GM21528 (cell line): ENCODE measurements at regions not wholly inside any gene's neighbourhood (a gene's known extent, or its start where the extent isn't known, plus 50 kb on each side); places are given as distances from the start of the nearest gene placed in this dataset.
"Not testable (repeated sequence)": the region's sequence is repeated elsewhere in the genome, so short reads cannot be mapped to it uniquely, and the experiment has no call there.

ENCODE experiments used
- ATAC-seq: cut with Tn5 transposase; IDR thresholded peaks from one replicate; pipeline ENCODE4 v1.9.1; 2021; ENCODE audit warnings: mild to moderate bottlenecking, moderate library complexity; ENCODE audit not compliant: unreplicated experiment, low FRiP score

GRCh38 chr2:13143451-13143850, 426.7 kb downstream of the TRIB2 start:
- no peak for ATAC-seq

DNA sequence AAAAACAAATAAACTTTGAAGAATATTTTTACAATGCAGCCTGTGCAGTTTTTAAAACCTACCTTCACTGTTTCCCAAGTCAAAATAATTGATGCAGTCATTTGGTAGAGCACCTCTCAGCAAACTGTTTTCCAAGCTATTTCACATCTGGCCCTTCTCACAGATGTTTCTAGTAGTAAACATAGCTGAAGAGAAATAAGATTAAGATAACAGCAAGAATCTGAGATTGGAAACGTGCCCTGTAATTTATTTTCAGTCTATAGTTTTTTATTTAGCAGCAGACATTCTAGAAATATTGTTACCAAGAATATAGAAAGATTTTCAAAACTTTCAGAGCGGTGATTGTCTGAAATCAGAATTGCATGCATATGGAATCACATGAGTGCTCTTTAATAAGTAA, 440.2 kb downstream of the TRIB2 start:
- no peak for ATAC-seq

DNA sequence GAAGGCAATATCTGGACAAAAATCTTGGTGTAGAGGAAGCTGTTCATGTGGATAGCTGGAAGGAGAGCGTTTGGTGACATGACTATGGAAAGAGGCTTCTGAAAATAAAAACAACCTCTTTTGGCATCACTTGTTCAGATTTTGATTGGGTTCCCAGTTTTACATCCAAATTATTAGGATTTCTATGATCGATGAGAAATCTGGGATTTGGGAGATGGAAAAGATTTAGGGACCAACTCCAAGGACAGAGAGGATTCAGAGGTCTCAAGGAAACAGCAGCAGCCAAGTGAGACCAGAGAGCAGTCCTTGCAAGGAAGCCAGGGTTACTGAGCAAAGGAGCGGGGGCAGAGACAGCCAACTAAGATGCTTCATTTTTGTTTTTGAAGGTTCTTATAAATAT, 441.7 kb downstream of the TRIB2 start:
- ATAC-seq: no peak

- ATAC-seq: no peak
Measured at GRCh38 chr2:13180729-13181128, 464.0 kb downstream of the TRIB2 start.

DNA sequence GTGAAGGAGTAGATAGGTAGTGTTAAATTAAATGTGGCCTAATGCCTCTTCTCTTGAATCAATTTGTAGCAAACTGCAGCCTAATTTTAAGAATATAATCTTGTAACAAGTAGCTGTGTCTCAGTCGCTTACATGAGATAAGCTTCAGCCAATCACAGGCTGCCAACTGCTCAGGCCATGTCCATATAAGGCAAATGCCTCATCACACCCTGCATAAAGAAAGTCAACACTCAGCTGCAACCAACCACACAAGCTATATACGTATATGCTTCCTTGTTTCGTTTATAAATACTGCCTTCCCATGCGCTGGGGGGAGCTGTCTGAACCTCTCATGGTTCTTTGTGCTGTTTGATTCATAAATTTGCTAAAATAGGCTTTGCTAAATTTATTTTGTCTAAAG, 476.3 kb downstream of the TRIB2 start:
- ATAC-seq: peak; percentile 96

DNA sequence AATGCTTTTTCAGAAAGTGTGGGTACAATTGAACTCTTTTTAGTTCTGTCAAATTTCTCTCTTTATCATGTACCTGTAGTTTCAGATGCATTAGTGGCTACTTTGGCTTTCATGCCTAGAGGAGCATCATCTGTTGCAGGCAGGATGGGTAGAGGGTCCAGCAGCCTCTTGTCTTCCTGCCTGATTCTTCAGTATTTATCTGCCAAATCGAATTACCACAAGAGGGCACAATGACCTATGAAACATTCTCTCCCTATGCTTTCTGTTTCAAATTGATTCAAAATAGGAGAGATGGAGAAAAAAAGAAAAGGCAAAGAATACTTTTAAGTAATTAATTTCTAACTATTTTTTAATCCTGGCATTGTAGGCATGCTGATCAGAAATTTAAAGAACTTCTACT, 477.2 kb downstream of the TRIB2 start:
- ATAC-seq: peak; percentile 70

DNA sequence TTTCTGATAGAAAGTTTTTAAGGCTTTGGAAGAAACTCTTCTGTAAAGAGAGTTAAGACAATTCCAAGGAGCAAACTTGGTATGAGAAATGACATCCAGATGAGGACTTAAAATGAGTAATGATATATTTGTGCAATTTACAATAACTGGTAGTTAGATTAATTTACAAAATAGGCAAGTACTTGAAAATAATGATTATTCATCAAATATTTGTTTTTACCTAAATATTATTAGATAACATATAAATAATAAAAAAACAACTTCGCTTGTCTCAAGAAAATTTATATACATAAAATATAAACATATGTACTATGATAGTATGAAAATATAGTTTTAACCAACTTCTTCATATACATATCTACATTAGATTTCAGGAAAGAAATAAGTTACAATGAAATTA, 478.5 kb downstream of the TRIB2 start:
- ATAC-seq: no peak

- no peak for ATAC-seq
Measured at GRCh38 chr2:13197248-13197647, 480.5 kb downstream of the TRIB2 start.

- no peak for ATAC-seq
Measured at GRCh38 chr2:13201924-13202323, 485.2 kb downstream of the TRIB2 start.

DNA sequence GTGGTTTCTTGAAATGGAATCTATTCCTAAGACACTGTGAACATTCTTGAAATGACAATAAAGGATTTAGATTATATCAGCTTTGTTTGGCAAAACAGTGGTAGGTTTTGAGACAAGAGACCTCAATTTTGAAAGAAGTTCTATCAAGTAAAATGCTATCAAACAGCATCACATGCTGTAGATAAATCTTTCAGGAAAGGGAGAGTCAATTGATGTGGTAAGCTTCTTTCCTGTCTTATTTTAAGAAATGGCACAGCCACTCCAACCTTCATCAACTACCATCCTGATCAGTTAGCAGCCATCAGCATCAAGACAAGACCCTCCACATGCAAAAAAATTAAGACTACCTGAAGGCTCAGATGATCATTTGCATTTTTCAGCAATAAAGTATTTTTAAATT, 495.4 kb downstream of the TRIB2 start:
- ATAC-seq: no peak

DNA sequence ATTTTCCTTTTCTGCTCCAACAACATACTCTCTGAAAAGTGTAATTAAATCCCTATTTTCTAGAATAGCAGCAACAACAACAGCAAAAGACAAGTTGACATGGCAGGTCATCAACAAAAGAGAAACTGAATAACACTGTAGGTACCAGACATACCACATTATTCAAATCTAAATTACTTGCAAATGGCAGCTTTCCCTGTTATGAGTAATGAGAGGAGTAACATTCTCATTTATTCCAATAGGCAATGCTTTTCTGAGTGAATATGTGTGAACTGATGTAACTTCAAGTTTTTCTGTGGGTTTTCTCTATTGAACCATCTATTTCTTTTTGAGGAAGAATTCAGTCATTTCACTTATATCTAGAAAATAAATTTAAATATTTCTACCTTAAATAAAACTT, 501.5 kb downstream of the TRIB2 start:
- no peak for ATAC-seq

GRCh38 chr2:13227578-13227977, 510.8 kb downstream of the TRIB2 start:
- ATAC-seq: no peak

- ATAC-seq: no peak
Measured at GRCh38 chr2:13230221-13230620, 513.5 kb downstream of the TRIB2 start.

GRCh38 chr2:13240061-13240460, 523.3 kb downstream of the TRIB2 start:
- peak; percentile 62 for ATAC-seq

DNA sequence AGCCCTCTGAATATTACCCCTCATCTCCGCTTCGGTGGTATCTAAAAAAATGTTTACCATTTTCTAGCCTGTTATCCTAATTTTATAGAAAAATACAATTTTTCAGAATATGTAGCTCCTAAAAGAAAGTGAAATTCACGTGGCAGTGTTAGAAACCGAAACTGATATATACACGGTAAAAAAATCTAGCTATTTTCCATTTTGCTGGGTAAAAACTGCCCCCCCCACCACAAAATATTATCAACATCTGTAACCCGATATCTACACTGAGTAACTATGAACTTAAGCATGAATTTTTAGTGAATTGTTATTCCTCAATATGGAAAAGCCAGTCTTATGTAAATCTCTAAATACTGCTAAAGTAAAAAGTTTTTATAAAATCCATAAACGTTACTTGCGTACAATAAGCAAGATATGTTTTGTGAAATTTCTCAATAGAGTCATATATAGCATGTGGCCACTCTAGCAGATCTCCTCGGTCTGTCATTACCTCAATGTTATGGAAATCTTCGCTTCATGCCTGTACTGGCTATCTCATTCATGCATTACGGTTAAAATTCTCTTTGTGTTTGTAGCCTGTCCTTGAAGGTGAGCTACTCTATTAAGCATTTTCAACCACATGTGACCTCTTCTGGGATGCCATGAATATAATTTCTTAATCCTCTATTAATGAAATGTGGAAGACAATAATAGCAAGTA, 524.2 kb downstream of the TRIB2 start:
- peak; percentile 68 for ATAC-seq

DNA sequence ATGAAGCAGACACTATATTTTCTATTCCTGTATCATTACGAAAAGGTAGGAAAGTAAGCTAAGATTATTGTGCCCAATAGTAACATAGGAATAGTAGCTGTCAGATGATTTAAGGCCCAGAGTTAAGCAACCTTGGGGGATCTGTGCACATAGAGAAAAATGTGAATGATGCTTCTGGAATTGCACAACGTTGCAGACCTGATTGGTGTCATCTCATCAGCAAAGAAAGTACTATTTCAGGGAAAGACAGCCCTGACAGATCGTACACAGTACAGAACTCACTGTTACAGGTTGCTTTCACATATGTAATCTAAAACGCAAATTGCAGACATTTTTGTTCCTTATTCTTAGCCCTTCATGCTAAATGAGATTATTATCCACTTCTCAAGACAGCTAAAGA, 535.9 kb downstream of the TRIB2 start:
- ATAC-seq: no peak

DNA sequence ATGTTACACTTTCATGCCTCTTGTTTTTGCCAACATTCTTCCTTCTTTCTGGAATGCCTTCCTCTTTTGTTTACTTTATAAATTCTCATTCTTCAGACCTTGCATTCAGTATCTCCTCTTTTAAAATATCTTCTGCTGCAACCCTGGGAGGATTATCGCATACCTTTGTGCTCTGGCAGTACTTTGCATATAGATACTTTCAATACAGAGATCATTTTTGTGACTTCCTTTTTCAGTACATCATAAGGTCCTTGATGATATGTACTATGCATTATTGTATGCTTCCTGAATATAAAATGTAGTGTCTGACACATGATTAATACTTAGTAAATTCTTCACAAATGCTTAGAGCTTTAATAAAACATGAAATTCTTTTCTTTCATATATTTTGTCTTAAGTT, 538.7 kb downstream of the TRIB2 start:
- ATAC-seq: no peak

DNA sequence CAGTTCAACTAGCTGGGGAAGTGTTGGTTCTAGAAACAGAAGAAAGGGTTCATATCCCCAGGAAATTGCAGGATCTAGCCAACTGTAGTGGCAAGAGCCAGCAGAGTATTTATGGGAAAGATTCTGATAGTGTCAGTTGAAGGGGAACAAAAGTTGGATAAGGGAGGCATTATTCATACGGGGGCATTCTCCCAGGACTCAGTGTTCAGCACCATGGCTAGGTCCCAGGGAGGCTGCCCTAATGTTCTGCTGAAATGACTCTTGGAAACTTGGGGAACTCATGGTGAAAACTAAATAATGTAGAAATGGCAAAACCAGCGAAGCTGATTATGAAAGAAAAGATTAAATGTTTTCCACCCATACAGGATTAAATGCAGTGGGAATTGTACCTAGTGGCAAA, 543.7 kb downstream of the TRIB2 start:
- no peak for ATAC-seq

DNA sequence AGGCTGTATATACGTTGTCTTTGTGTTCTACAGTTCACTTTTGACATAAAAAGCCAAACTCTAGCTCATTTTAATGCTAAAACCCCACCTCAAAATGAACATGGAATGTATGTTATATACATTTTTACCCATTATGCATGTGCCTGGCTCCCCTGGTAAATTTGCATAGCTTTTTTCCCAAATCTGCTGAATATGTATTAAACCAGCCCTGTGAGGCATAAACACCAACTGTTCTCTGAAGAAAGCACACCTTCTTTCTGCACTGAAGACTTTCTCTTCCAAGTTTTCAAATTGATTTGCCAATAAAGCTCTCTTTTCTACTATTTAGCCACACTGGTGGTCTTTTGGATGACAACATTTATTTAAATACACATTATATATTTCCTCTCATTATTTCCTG, 549.4 kb downstream of the TRIB2 start:
- no peak for ATAC-seq

GRCh38 chr2:13284688-13285087, 568.0 kb downstream of the TRIB2 start:
- no peak for ATAC-seq

DNA sequence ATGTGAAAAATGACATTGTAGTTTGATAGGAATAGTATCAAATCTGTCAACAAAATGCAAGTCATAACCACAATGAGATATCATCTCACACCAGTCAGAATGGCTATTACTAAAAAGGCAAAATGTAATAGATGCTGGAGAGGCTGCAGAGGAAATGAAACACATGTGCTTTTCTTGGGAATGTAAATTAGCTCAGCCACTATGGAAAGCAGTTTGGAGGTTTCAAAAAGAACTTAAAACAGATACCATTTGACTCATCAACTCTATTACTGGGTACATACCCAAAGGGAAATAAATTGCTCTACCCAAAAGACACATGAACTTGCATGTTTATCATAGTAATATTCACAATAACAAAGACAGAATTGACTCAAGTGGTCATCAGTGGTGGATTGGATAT, 572.6 kb downstream of the TRIB2 start:
- no peak for ATAC-seq

DNA sequence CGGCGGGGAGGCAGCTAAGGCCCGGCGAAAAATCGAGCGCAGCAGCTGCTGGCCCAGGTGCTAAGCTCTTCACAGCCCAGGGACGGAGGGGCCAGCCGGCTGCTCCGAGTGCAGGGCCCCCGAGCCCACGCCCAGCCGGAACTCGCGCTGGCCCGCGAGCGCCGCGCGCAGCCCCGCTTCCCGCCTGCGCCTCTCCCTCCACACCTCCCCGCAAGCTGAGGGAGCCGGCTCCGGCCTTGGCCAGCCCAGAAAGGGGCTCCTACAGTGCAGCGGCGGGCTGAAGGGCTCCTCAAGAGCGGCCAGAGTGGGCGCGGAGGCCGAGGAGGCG, 591.7 kb downstream of the TRIB2 start:
- not testable (repeated sequence) for ATAC-seq

DNA sequence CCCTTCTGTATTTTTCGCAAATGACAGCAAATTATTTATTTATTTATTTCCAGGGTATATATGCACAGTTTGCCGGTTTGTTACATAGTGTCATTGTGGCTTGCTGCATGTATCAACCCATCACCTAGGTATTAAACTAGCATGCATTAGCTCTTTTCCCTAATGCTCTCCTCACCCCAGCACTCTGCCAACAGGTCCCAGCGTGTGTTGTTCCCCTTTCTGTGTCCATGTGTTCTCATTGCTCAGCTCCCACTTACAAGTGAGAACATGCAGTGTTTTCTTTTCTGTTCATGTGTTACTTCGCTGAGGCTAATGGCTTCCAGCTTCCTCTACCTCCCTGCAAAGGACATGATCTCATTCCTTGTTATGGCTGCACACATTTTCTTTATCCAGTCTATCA, 592.3 kb downstream of the TRIB2 start:
- ATAC-seq: no peak
